HepG2 (cell line): ENCODE measurements at regions not wholly inside any gene's neighbourhood (a gene's known extent, or its start where the extent isn't known, plus 50 kb on each side); places are given as distances from the start of the nearest gene placed in this dataset.

Experiments used
- EP300 ChIP-seq, 3 experiments: sonication (generic) in 1 of 3; formaldehyde crosslinking in 1 of 3; IDR thresholded peaks; 2 replicates each; pipeline versions ENCODE4 v1.5.1 to v1.6.1; 2011 to 2020; ENCODE audit warnings: low read depth in 2 of 3, low read length in 2 of 3, borderline replicate concordance in 1 of 3, improper control_type of control experiment in 1 of 3, mild to moderate bottlenecking in 1 of 3, missing genetic modification reagents in 1 of 3, moderate library complexity in 1 of 3
- HNRNPUL1 ChIP-seq: fragments of 200-400 bp; formaldehyde crosslinking; IDR thresholded peaks from 2 replicates; pipeline ENCODE4 v1.6.1; 2017; ENCODE audit warnings: low read depth, mild to moderate bottlenecking, low read length, moderate library complexity
- KLF15 ChIP-seq: sonication (generic); formaldehyde crosslinking; IDR thresholded peaks from 2 replicates; pipeline ENCODE4 v1.8.1; 2023; ENCODE audit warnings: borderline replicate concordance, mild to moderate bottlenecking, inconsistent platforms, missing genetic modification reagents, mixed read lengths
- MATR3 ChIP-seq: sonication (generic); formaldehyde crosslinking; IDR thresholded peaks from 2 replicates; pipeline ENCODE4 v1.4.0; 2020; ENCODE audit warnings: missing genetic modification reagents
- MTERF4 ChIP-seq: sonication (generic); formaldehyde crosslinking; IDR thresholded peaks from 2 replicates; pipeline ENCODE4 v1.8.0; 2023; ENCODE audit warnings: mild to moderate bottlenecking, missing genetic modification reagents
- MYNN ChIP-seq: sonication (generic); formaldehyde crosslinking; IDR thresholded peaks from 2 replicates; pipeline ENCODE4 v1.4.0; 2020; ENCODE audit warnings: mild to moderate bottlenecking, low read depth, missing genetic modification reagents
- REL ChIP-seq: sonication (generic); formaldehyde crosslinking; conservative IDR thresholded peaks from 2 replicates; pipeline ENCODE4 v1.8.0; 2022; ENCODE audit warnings: mild to moderate bottlenecking, missing genetic modification reagents, moderate library complexity
- RERE ChIP-seq: IDR thresholded peaks from 2 replicates; pipeline ENCODE4 v1.6.1; 2016; ENCODE audit warnings: low read depth, missing genetic modification reagents, missing compliant biosample characterization
- ZMYM3 ChIP-seq: sonication (generic); formaldehyde crosslinking; IDR thresholded peaks from 2 replicates; pipeline ENCODE4 v1.5.1; 2020; ENCODE audit warnings: mild to moderate bottlenecking, missing genetic modification reagents
- ZNF329 ChIP-seq: sonication (generic); formaldehyde crosslinking; IDR thresholded peaks from 2 replicates; pipeline ENCODE4 v1.9.0; 2021; ENCODE audit warnings: low read depth, mild to moderate bottlenecking, missing genetic modification reagents
- ZNF362 ChIP-seq: sonication (generic); formaldehyde crosslinking; IDR thresholded peaks from 2 replicates; pipeline ENCODE4 v1.4.0; 2020; ENCODE audit warnings: missing genetic modification reagents, mild to moderate bottlenecking, borderline replicate concordance
- ZNF629 ChIP-seq: sonication (generic); formaldehyde crosslinking; conservative IDR thresholded peaks from 2 replicates; pipeline ENCODE4 v1.5.0; 2020; ENCODE audit warnings: missing genetic modification reagents

GRCh38 chr16:54437401-54437800 is 150.8 kb upstream of the IRX3 start (continued):
- no peak for TF ChIP-seq EP300 (IDR thresholded peaks at IDR 0.05; ENCODE audit: low read depth in 2 of 2, low read length in 2 of 2)
- TF ChIP-seq EP300 (CRISPR knock-in tag; IDR thresholded peaks at IDR 0.05; ENCODE audit: borderline replicate concordance) = no peak
- no peak for TF ChIP-seq ZNF329 (CRISPR knock-in tag)
- TF ChIP-seq KLF15 (CRISPR knock-in tag) = no peak
- TF ChIP-seq ZNF362 = no peak
- no peak for TF ChIP-seq RERE (CRISPR knock-in tag)
- TF ChIP-seq ZMYM3 = no peak
- TF ChIP-seq MTERF4 (CRISPR knock-in tag) = no peak
- TF ChIP-seq REL (CRISPR knock-in tag) = no peak
- TF ChIP-seq MYNN (CRISPR knock-in tag) = no peak
- TF ChIP-seq HNRNPUL1 = no peak
- no peak for TF ChIP-seq ZNF629 (CRISPR knock-in tag)
- TF ChIP-seq MATR3 (CRISPR knock-in tag) = no peak
